Natural killer cell (primary cell): ENCODE measurements at regions not wholly inside any gene's neighbourhood (a gene's known extent, or its start where the extent isn't known, plus 50 kb on each side); places are given as distances from the start of the nearest gene placed in this dataset.

ENCODE experiments used
- ATAC-seq, 3 donors: fragments of 150-1000 bp in 2 of 3; fragments of 200-7000 bp in 1 of 3; cut with Tn5 transposase; 1 replicate in 1 of 3; 2 replicates in 2 of 3; pipeline ENCODE4 v1.10.0; 2021; ENCODE audit warnings: mild to moderate bottlenecking in 2 of 3, moderate library complexity in 2 of 3
- DNase-seq, 2 donors: peaks; one replicate each; pipeline versions ENCODE4 v3.0.0 to v3.0.0-alpha.2; 2013 to 2021; ENCODE audit warnings: mixed read lengths in 1 of 2
- H3K27ac ChIP-seq: one replicate; pipeline ENCODE4 v1.5.1; 2013; ENCODE audit warnings: mild to moderate bottlenecking, low read length
- H3K27me3 ChIP-seq: one replicate; pipeline ENCODE4 v1.6.1; 2013; ENCODE audit warnings: low read length; ENCODE audit not compliant: control insufficient read depth, insufficient read depth
- H3K36me3 ChIP-seq: one replicate; pipeline ENCODE4 v1.6.1; 2013; ENCODE audit warnings: low read length; ENCODE audit not compliant: control insufficient read depth, insufficient read depth
- H3K4me1 ChIP-seq: one replicate; pipeline ENCODE4 v1.6.1; 2013; ENCODE audit warnings: low read length; ENCODE audit not compliant: control insufficient read depth, insufficient read depth
- H3K4me3 ChIP-seq: one replicate; pipeline ENCODE4 v1.5.1; 2013; ENCODE audit warnings: low read length
- H3K9me3 ChIP-seq: one replicate; pipeline ENCODE4 v1.6.1; 2013; ENCODE audit warnings: low read length; ENCODE audit not compliant: control insufficient read depth, insufficient read depth
- H3K27ac Mint-ChIP-seq, 2 donors: one replicate each; pipeline ENCODE4 v1.8.0; 2022; ENCODE audit warnings: mild to moderate bottlenecking in 2 of 2, mixed read lengths in 2 of 2, moderate library complexity in 1 of 2
- H3K27me3 Mint-ChIP-seq, 2 donors: one replicate each; pipeline ENCODE4 v1.8.0; 2022; ENCODE audit warnings: low read depth in 2 of 2, mixed read lengths in 2 of 2
- H3K36me3 Mint-ChIP-seq: one replicate; pipeline ENCODE4 v1.8.0; 2022; ENCODE audit warnings: mixed read lengths
- H3K4me1 Mint-ChIP-seq, 2 donors: one replicate each; pipeline ENCODE4 v1.8.0; 2022; ENCODE audit warnings: mixed read lengths in 2 of 2
- H3K4me3 Mint-ChIP-seq: one replicate; pipeline ENCODE4 v1.8.0; 2022; ENCODE audit warnings: mild to moderate bottlenecking, moderate library complexity, mixed read lengths
- H3K9me3 Mint-ChIP-seq, 2 donors: one replicate each; pipeline ENCODE4 v1.8.0; 2022; ENCODE audit warnings: mixed read lengths in 2 of 2
- whole genome bisulfite sequencing: methylation state at CpG from one replicate; pipeline ENCODE4 v1.1.7; 2013; ENCODE audit warnings: missing lambda C conversion rate; ENCODE audit not compliant: insufficient coverage; 5-methylcytosine and 5-hydroxymethylcytosine counted together
- intact Hi-C: fragments of 100-400 bp; cut with micrococcal nuclease; formaldehyde crosslinking; loops from one replicate; pipeline ENCODE4 v1.14.2; 2022
- TF ChIP-seq, protein P1 (sequence below): fragments of 200-600 bp; IDR thresholded peaks from one replicate; pipeline ENCODE4 v1.8.0; 2022; ENCODE audit warnings: antibody characterized with exemption

DNA sequence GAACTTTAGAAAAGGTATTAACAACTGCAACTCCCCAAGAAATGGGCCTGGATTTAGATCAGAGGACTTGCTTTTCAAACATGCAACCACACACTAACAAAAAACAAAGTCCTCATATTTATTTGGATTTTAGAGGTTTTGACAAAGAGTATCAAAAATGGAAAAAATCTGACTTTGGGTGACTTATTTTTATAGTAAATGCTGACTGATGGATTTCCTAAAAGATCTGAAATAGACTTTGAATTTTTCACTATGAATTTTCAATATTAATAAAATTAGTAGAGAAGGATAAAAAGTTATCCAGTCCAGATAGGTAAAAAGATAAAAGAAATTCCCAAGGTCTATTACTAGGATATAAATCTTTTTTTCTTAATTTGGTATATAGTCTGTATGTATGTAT, 253.5 kb downstream of the KCNJ2 start:
- Histone ChIP-seq H3K27me3 (no peaks in the 10 kb centered on the region), H3K9me3 (no peaks in the 10 kb centered on the region), H3K27ac (no peak overlapping the region), H3K4me3 (no peak overlapping the region), H3K36me3 (no peaks in the 10 kb centered on the region), H3K4me1 (no peaks in the 10 kb centered on the region)
- intact Hi-C loops = no loop called here
- Mint-ChIP-seq H3K4me1 (no peaks in the 10 kb centered on the region), H3K36me3 (no peaks in the 10 kb centered on the region), H3K27me3 (no peaks in the 10 kb centered on the region), H3K4me3 (no peak overlapping the region), H3K27ac (no peak overlapping the region), H3K9me3 (peaks cover 0 to 6% of the 10 kb centered on the region in 2 donors)
- ATAC-seq (no peak), DNase-seq (no peak)
- TF ChIP-seq, protein P1, sequence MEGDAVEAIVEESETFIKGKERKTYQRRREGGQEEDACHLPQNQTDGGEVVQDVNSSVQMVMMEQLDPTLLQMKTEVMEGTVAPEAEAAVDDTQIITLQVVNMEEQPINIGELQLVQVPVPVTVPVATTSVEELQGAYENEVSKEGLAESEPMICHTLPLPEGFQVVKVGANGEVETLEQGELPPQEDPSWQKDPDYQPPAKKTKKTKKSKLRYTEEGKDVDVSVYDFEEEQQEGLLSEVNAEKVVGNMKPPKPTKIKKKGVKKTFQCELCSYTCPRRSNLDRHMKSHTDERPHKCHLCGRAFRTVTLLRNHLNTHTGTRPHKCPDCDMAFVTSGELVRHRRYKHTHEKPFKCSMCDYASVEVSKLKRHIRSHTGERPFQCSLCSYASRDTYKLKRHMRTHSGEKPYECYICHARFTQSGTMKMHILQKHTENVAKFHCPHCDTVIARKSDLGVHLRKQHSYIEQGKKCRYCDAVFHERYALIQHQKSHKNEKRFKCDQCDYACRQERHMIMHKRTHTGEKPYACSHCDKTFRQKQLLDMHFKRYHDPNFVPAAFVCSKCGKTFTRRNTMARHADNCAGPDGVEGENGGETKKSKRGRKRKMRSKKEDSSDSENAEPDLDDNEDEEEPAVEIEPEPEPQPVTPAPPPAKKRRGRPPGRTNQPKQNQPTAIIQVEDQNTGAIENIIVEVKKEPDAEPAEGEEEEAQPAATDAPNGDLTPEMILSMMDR = no peak

DNA sequence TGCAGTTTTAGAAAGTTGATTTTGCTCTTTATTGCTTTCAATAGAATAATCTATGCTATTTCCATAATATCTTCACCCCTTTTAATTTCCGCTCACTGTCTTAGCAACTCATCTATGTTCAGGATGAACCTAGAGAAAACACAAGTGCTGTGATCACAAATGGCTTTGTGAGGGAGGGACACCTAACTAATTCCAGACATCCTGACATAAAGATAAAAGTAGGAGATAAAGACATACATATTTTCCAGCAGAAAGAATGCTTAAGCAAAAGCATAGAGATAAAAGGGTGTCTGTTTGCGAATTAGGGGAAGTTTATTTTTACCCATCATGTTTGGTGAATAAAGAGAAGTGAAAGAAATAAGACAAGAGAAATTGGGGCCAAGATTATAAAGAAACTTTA, 254.2 kb downstream of the KCNJ2 start:
- Histone ChIP-seq H3K4me3 (no peak overlapping the region), H3K27me3 (no peaks in the 10 kb centered on the region), H3K36me3 (no peaks in the 10 kb centered on the region), H3K9me3 (no peaks in the 10 kb centered on the region), H3K4me1 (no peaks in the 10 kb centered on the region), H3K27ac (no peak overlapping the region)
- no peaks in the 10 kb centered on the region for H3K36me3 Mint-ChIP-seq
- ATAC-seq (no peak), DNase-seq (no peak)
- H3K9me3 Mint-ChIP-seq = peaks cover 0 to 6% of the 10 kb centered on the region in 2 donors
- no peak overlapping the region for H3K27ac Mint-ChIP-seq
- no peaks in the 10 kb centered on the region for H3K27me3 Mint-ChIP-seq
- WGBS = 100% methylated on average over 1 of the region's 2 CpGs
- no peak overlapping the region for H3K4me3 Mint-ChIP-seq
- TF ChIP-seq, protein P1 = no peak
- H3K4me1 Mint-ChIP-seq = no peaks in the 10 kb centered on the region
- intact Hi-C loops = no loop called here

DNA sequence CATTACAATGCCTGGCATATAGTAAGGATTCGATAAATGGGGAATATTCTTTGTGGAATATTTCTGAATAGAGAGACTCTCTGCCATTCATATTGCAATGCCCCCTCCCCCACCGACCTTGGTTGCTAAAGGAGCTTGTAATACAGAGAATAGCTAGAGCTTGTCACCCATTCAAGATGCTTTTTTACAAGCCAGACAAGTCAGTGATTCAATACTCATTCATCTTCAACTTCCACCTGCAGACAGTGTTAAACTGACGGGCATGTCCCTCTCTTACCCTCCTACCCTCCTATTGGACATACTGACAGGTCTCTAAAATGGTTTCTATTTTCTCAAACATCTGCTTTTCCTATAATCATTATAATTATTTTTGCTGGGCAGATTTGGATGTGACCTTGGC, 257.4 kb downstream of the KCNJ2 start:
- no peaks in the 10 kb centered on the region for H3K9me3 ChIP-seq
- WGBS = 79% methylated on average over 2 of the region's 3 CpGs
- no peaks in the 10 kb centered on the region for H3K36me3 ChIP-seq
- no peaks in the 10 kb centered on the region for H3K27me3 ChIP-seq
- DNase-seq = no peak
- Mint-ChIP-seq H3K27ac (no peak overlapping the region), H3K9me3 (peaks cover 0 to 4% of the 10 kb centered on the region in 2 donors), H3K27me3 (no peaks in the 10 kb centered on the region), H3K4me1 (no peaks in the 10 kb centered on the region), H3K36me3 (no peaks in the 10 kb centered on the region), H3K4me3 (no peak overlapping the region)
- H3K27ac ChIP-seq = no peak overlapping the region
- TF ChIP-seq, protein P1 = no peak
- intact Hi-C loops = no loop called here
- no peak for ATAC-seq
- H3K4me1 ChIP-seq = no peaks in the 10 kb centered on the region
- H3K4me3 ChIP-seq = no peak overlapping the region
